NCI-H2227 (cell line): ENCODE measurements at regions not wholly inside any gene's neighbourhood (a gene's known extent, or its start where the extent isn't known, plus 50 kb on each side); places are given as distances from the start of the nearest gene placed in this dataset.
"Not testable (repeated sequence)": the region's sequence is repeated elsewhere in the genome, so short reads cannot be mapped to it uniquely, and the experiment has no call there.

Experiments used
- DNase-seq: peaks from one replicate; lab custom pipeline; 2025; ENCODE audit not compliant: unreplicated experiment; lab: John Stamatoyannopoulos, UW

DNA sequence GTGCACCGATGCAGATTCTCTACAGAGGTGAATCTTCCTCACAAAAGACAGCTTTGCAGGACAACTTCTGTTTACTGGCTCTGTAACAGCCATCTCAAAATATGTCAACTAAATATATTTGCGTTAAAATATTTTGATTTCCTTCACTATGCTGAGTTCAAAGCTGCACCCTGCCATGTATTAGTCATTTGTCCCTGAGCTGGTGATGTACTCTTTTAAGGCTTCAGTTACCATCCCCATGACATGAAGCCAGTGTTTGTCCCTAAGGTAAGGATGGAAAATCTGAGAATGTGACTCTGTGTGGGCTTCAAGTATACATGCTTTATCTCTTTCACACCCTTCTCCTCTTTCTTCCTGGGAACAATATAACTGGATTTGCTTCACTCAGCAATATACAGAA is 70.2 kb upstream of the BTG3 start:
- DNase-seq: no peak

DNA sequence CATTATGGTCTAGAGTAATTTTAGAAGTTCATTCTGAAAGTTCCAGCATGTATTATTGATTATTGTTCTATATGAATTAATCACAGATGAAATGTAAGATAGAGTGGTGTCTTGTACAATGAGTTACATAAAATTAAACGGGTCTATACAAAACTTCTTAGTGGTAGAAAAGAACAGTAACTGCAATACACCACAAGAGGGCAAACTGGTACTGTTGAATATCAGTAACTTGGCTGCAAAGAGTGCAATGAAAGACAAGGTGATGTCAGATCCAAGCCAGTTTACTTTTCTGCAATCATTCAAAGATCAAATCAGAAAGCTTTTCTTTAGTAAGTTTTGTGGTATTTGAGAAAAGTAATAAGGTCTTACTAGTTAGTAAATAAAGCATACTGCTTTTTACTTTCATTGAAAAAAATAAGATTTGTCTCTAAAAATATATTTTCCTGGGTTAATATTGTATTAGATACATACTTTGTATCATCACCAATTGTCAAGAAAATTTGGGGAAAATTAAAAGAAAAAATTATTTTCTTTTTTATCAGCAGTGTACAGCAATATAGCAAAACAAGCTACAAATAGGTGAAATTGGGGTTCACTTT is 66.4 kb upstream of the BTG3 start:
- peak; percentile 70 for DNase-seq

DNA sequence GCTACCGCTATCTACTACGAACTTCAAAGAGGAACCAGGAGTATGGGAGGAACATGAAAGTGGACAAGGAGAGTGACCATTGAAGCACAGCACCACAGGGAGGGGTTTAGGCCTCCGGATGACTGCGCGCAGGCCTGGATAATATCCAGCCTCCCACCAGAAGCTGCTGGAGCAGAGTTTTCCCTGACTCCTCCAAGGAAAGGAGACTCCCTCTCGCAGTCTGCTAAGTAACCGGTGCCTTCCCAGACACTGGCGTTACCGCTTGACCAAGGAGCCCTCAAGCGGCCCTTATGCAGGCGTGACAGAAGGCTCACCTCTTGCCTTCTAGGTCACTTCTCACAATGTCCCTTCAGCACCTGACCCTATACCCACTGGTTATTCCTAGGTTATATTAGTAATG is 64.2 kb upstream of the BTG3 start:
- DNase-seq: not testable (repeated sequence)

DNA sequence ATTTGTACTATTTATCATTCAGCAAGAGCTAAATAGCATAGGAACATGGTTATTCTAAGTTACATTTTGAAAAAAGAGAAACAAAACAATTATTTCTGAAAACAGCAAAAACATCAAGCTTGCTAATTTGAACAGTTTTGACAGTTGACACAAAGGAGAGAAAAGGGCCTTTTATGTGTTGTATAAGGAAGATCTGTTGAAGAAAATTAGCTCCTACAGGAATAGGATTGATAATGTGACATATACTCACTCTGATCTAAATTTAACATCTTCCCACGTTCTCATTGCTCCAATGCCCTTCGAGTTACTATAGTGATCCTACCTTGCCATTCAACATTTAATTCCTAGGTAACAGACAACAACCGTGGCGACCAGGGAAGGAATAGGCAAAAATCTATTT is 61.4 kb upstream of the BTG3 start:
- no peak for DNase-seq

DNA sequence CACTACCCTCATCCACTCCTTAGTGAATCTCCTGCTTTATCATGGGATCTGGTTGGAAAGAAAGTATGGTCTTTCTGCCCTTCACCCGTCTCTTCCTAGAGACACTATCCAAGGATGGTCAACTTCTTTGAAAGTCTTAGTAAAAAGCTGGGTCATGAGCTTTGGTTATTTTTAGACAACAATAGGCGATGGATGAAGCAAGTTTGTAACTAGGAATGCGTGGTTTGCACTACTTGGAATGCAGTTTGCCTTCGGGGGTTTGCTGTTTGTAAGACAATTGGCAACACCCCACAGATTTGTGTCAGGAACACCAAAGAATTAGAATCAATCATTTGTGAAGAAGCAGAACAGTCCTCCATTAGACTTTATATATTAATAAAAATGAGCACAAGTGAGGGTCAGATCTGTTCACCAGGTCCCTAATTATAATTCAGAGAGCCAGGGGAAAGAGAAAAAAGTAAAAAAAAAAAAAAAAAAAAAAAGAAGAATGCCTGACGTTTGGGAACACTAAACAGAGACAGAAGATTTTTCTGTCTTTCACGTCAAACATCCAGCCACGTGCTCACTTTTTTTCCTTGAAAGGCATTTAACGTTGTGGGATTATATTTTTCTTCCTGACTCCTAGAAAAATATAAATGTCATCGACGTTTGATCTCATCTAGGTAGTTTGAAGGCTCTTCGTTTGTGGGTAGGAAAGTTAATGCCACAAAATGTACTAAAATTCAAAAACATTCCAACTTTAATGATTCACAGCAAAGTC is 60.7 kb upstream of the BTG3 start:
- no peak for DNase-seq

DNA sequence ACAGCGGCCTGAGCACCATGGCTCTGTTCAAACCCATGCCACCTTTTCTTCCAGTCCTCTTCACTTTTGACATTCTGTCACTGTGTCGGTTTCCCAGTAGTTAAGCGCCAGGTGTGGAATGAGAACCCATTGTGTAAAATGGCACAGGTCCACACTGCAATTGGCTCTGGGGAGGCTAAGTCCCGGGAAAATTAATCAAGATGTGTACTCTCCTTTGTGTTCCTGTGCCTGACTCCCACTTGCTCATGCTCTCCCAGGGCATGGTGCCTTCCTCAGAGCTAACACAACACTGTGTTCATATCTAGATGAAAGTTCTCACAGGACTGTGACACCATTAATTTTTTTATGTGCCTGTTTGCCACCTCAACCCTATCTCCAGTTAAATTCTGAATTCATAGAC is 59.0 kb upstream of the BTG3 start:
- no peak for DNase-seq

DNA sequence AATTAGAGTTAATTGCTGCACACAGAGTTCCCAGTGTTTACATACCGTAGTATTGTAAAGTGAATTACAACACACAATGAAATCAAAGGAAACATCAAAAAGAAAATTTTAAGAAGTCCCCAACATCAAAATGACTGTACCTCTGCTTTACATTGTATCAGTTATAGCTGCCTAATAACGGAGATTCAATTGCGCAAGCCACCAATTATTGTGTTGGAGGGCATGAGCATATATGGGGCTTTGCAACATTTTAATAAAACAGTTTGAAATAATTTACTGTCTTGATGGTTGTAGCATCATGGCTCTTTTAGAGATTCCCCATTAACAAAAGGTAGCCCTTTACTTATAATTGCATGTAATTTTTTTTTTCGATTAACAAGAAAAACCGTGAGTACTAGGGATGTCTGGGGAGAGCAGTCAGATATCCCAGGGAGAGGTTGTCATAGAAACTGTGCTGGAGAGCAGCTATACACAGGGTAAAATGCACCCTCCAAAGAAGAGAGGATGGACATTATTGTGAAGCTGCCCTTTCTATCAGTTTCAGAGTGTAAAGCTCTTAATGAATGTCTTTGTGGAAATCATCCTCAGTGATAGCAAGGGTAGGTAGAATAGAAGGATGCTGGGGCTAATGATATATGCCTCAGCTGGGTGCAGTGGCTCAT is 55.9 kb upstream of the BTG3 start:
- DNase-seq: peak; percentile 66

DNA sequence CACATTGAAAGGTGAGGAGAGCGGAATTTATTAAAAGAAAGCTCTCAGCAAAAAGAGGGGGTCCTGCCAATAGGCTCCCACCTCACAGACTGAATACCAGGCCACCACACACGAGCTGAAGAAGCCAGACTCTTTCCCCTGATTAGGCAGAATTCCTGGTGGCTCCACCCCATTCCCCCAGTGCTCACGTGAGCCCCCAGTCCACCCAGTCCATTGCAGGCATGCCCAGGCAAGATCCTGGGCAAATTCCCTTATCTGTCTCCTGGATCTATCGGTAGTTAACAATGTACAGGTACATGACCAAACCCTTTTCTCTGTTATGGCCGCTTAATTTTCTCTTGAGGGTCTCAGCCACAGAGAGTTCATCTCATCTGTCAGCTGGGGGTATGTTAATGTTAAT is 54.6 kb upstream of the BTG3 start:
- DNase-seq: no peak
